Stimulated activated CD8-positive, alpha-beta memory T cell treated with anti-CD3 and anti-CD28 coated beads, Interleukin-4, amount 100 ng/mL, for 24 hours (primary cell): ENCODE measurements at regions not wholly inside any gene's neighbourhood (a gene's known extent, or its start where the extent isn't known, plus 50 kb on each side); places are given as distances from the start of the nearest gene placed in this dataset.

Source experiments
- DNase-seq: peaks from one replicate; pipeline ENCODE4 v3.0.0-alpha.2; 2020; ENCODE audit warnings: low read depth

DNA sequence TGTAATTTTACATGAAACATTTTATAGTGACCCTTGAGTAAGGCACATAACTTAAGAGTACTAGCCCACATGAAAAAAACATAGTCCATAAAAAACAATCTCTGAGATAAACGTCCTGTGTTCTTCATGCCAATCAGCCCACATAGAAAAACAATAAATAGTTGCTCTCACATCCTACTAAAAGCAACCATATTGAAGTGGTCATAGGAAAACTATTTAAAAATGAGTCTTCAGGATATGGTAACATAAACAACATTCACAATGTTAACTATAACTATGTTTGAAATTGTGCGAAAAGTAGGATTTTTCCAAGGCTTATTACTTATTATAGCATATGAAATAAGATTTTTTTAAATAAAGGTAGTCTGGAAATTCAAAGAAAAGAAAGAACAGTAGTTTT is 77.1 kb upstream of the EPHA5 start:
- no peak for DNase-seq

DNA sequence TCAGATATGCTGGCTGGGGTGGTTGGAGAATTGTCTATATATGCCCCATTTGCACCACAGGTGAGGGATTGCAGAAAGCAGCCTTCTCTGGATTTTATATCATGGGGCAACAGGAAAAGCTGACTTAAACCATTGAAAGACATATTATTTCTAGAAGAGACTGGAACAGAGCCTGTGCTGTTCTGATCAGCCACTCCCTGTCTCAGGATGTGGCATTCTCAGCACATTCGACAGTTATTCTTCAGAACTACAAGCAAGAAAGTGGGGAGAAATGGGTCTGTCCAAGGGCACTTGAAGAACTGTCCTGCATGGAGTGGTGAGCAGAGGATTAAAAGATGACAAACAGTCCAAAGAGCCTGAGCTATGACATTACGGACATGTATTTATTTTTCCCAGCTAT is 67.8 kb upstream of the EPHA5 start:
- DNase-seq = no peak

DNA sequence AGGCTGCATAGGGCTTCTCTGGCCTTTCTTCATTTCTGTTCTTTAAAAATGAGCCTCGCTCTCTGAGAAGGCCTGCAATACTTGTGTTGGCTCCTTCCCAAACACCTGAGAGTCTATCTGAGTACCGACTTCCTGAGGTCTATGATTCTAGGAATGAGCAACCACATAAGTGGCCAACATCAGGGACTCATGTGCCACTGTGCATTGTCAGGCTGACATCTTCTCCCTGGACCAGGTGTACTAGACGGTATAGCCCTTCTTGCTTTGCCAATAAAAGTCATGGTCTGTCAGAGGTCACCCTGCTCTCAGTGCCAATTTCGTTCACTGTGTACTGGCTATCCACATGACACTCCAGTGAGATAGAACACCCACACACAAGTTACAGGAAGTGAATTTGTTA is 67.4 kb upstream of the EPHA5 start:
- no peak for DNase-seq

DNA sequence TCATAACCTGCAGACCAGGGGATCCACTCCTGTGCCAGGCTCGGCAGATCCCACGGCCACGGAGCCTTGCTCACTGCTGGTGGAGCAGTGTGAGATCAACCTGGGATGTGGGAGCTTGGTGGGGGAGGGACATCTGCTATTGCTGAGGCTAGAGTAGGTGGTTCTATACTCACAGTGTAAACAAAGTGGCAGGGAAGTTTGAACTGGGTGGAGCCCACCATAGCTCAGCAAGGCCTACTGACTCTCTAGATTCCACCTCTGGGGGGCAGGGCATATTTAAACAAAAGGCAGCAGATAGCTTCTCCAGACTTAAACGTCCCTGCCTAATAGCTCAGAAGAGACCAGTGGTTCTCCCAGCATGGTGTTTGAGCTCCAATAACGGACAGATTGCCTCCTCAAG is 54.7 kb upstream of the EPHA5 start:
- no peak for DNase-seq
